ENCODE measurements at regions not wholly inside any gene's neighbourhood (a gene's known extent, or its start where the extent isn't known, plus 50 kb on each side); places are given as distances from the start of the nearest gene placed in this dataset.

- TF ChIP-seq YY1 (IDR thresholded peaks at IDR 0.05; ENCODE audit: insufficient read depth, insufficient read length) = no peak
- no peak for TF ChIP-seq ZNF274 (IDR thresholded peaks at IDR 0.05; ENCODE audit: low read depth, low read length)
- no peak for TF ChIP-seq SUZ12 (IDR thresholded peaks at IDR 0.05; ENCODE audit: extremely low read depth, insufficient read depth, insufficient read length)
Observed at GRCh38 chr21:22352088-22352487, 1353.9 kb downstream of the NCAM2 start.

Data from NT2/D1 (cell line).